Loucy (cell line): ENCODE measurements at regions not wholly inside any gene's neighbourhood (a gene's known extent, or its start where the extent isn't known, plus 50 kb on each side); places are given as distances from the start of the nearest gene placed in this dataset.

Experiments used
- EZH2phosphoT487 ChIP-seq: fragments of 200-600 bp; IDR thresholded peaks from 2 replicates; pipeline ENCODE4 v1.6.1; 2018; ENCODE audit warnings: antibody characterized with exemption, mild to moderate bottlenecking, moderate library complexity, borderline replicate concordance
- TF ChIP-seq, protein P1 (sequence below): fragments of 200-600 bp; sonication (generic); conservative IDR thresholded peaks from 2 replicates; pipeline ENCODE4 v1.5.1; 2014; ENCODE audit warnings: mild to moderate bottlenecking, antibody characterized with exemption, low read length

DNA sequence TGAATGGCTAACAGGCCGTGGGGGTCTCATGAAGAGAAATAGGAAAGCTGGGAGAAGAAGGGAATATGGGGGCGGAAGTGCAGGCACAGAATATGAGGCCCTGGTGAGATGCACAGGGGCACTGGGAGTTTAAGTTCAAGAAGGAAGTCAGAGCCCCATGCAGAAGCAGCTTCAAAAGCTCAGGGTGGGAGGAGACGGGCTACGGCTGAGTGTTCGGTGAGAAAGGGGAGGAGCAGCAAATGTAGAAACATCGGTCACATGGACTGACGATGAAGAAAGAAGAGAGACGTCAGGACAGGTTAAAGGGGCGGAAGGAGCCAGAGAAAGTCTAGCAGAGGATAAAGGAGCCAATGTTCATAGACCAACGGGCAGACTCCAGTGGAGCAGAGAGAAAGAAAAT lies 204.5 kb upstream of the ZFHX3 start:
- TF ChIP-seq, protein P1, sequence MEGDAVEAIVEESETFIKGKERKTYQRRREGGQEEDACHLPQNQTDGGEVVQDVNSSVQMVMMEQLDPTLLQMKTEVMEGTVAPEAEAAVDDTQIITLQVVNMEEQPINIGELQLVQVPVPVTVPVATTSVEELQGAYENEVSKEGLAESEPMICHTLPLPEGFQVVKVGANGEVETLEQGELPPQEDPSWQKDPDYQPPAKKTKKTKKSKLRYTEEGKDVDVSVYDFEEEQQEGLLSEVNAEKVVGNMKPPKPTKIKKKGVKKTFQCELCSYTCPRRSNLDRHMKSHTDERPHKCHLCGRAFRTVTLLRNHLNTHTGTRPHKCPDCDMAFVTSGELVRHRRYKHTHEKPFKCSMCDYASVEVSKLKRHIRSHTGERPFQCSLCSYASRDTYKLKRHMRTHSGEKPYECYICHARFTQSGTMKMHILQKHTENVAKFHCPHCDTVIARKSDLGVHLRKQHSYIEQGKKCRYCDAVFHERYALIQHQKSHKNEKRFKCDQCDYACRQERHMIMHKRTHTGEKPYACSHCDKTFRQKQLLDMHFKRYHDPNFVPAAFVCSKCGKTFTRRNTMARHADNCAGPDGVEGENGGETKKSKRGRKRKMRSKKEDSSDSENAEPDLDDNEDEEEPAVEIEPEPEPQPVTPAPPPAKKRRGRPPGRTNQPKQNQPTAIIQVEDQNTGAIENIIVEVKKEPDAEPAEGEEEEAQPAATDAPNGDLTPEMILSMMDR = no peak
- TF ChIP-seq EZH2phosphoT487 = no peak
